ENCODE measurements at regions not wholly inside any gene's neighbourhood (a gene's known extent, or its start where the extent isn't known, plus 50 kb on each side); places are given as distances from the start of the nearest gene placed in this dataset.

DNA sequence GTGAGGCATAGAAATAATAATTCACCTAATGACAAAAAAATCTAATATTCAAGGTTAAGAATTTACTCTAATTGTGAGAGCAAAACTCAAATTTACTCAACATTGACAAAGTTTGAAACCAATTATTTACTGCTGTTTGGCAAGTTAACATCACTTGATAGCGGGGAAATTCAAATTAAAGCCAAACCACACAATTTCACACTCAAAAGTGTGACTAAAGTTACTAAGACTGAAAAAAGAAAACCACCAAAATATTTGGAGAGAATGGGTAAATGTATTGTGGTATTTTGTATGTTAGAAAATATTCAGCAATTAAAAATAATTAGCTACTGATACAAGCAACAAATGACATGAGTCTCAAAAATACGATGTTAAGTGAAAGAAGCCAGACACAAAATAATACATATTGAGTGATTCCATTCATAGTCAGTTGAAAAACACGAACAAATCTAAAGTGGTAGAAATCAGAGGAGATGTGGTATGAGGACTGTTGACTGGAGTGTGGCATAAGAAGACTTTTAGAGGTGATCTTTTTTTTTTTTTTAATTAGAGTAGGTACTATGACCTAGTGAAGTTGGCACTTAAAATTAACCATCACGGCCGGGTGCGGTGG lies 541.4 kb upstream of the ATXN8OS start:
- Histone ChIP-seq H3K27me3 (ENCODE audit: low read length) (no peaks in the 10 kb centered on the region), H3K4me2 (ENCODE audit: low read depth, low read length, poor library complexity, severe bottlenecking) (no peak overlapping the region), H3K79me2 (ENCODE audit: insufficient read depth, low read length) (no peaks in the 10 kb centered on the region), H3K36me3 (ENCODE audit: low read length) (no peaks in the 10 kb centered on the region), H3K4me3 (ENCODE audit: insufficient read depth, low read length, poor library complexity, severe bottlenecking) (no peak overlapping the region), H3K27ac (ENCODE audit: low read depth, low read length) (no peak overlapping the region), H2AFZ (ENCODE audit: low read depth, low read length, severe bottlenecking) (no peak overlapping the region), H4K20me1 (ENCODE audit: low read depth, low read length) (no peaks in the 10 kb centered on the region), H3K9ac (ENCODE audit: low read length) (no peak overlapping the region), H3F3A (ENCODE audit: insufficient read depth) (no peaks in the 10 kb centered on the region), H3K9me2 (replicated peaks; ENCODE audit: insufficient read depth, low read length) (no peaks in the 10 kb centered on the region), H3K9me3 (ENCODE audit: insufficient read depth, low read length) (no peaks in the 10 kb centered on the region)
- TF ChIP-seq, protein P1, sequence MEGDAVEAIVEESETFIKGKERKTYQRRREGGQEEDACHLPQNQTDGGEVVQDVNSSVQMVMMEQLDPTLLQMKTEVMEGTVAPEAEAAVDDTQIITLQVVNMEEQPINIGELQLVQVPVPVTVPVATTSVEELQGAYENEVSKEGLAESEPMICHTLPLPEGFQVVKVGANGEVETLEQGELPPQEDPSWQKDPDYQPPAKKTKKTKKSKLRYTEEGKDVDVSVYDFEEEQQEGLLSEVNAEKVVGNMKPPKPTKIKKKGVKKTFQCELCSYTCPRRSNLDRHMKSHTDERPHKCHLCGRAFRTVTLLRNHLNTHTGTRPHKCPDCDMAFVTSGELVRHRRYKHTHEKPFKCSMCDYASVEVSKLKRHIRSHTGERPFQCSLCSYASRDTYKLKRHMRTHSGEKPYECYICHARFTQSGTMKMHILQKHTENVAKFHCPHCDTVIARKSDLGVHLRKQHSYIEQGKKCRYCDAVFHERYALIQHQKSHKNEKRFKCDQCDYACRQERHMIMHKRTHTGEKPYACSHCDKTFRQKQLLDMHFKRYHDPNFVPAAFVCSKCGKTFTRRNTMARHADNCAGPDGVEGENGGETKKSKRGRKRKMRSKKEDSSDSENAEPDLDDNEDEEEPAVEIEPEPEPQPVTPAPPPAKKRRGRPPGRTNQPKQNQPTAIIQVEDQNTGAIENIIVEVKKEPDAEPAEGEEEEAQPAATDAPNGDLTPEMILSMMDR (IDR thresholded peaks at IDR 0.05; ENCODE audit: insufficient read depth, low read length, poor library complexity, severe bottlenecking): no peak
- TF ChIP-seq EZH2phosphoT487 (conservative IDR thresholded peaks at IDR 0.05; ENCODE audit: low read length): no peak

DNA sequence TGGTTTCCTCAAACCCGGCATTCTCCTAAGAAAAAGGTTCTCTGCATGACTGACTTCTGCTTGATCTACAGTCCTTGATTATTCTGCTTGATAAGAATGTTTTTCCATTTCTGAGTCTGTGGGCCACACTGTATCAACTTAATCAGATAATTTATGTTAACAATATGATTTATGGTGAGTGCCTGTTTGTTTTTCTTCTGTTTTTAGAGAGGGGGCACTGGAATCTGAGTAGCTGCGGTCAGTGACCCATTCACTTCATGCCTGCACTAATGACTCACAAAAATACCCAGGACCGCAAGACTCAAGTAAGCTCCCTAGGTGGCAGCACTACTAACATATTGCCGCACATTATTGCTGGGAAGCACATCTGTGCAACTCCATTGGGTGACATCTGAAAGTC lies 542.3 kb upstream of the ATXN8OS start:
- Histone ChIP-seq H3K27me3 (ENCODE audit: low read length) (no peaks in the 10 kb centered on the region), H3K27ac (ENCODE audit: low read depth, low read length) (no peak overlapping the region), H4K20me1 (ENCODE audit: low read depth, low read length) (no peaks in the 10 kb centered on the region), H3F3A (ENCODE audit: insufficient read depth) (no peaks in the 10 kb centered on the region), H2AFZ (ENCODE audit: low read depth, low read length, severe bottlenecking) (no peak overlapping the region), H3K36me3 (ENCODE audit: low read length) (no peaks in the 10 kb centered on the region), H3K9me3 (ENCODE audit: insufficient read depth, low read length) (no peaks in the 10 kb centered on the region), H3K9ac (ENCODE audit: low read length) (no peak overlapping the region), H3K79me2 (ENCODE audit: insufficient read depth, low read length) (no peaks in the 10 kb centered on the region), H3K4me3 (ENCODE audit: insufficient read depth, low read length, poor library complexity, severe bottlenecking) (no peak overlapping the region), H3K4me2 (ENCODE audit: low read depth, low read length, poor library complexity, severe bottlenecking) (no peak overlapping the region), H3K9me2 (replicated peaks; ENCODE audit: insufficient read depth, low read length) (no peaks in the 10 kb centered on the region)
- TF ChIP-seq EZH2phosphoT487 (conservative IDR thresholded peaks at IDR 0.05; ENCODE audit: low read length): no peak
- TF ChIP-seq, protein P1 (IDR thresholded peaks at IDR 0.05; ENCODE audit: insufficient read depth, low read length, poor library complexity, severe bottlenecking): peak; percentile 34

DNA sequence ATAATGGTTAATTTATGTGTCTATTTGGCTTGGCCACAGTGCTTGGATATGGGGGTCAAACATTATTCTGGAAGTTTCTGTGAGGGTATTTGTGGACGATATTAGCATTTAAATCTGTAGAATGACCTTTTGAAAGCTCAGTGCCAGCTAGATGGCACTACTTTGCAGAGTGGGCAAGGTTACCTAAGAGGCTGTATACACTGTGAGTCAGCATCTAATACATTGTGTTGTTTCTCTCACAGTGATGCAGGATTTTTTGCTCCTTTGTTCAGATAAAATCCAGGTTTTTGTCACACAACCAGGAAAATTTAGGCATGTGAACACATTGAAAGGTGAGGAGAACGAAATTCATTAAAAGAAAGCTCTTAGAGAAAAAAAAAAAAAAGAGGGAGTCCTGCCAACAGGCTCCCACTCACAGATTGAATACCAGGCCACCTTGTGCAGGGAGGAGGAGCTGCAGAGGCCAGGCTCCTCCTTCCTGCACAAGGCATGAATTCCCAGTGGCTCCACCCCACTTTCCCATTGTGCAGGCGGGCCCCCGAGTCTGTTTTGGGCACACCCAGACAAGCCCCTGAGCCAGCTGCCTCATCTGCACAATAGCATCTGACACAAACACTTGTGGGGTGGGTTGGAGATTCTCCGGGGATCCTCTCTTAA lies 551.0 kb upstream of the ATXN8OS start:
- Histone ChIP-seq H3K4me3 (ENCODE audit: insufficient read depth, low read length, poor library complexity, severe bottlenecking) (no peak overlapping the region), H2AFZ (ENCODE audit: low read depth, low read length, severe bottlenecking) (peak overlapping the region; percentile 73), H3K27me3 (ENCODE audit: low read length) (no peaks in the 10 kb centered on the region), H3K9ac (ENCODE audit: low read length) (no peak overlapping the region), H3K9me2 (replicated peaks; ENCODE audit: insufficient read depth, low read length) (no peaks in the 10 kb centered on the region), H3K9me3 (ENCODE audit: insufficient read depth, low read length) (no peaks in the 10 kb centered on the region), H3K27ac (ENCODE audit: low read depth, low read length) (no peak overlapping the region), H3K4me2 (ENCODE audit: low read depth, low read length, poor library complexity, severe bottlenecking) (no peak overlapping the region), H3K79me2 (ENCODE audit: insufficient read depth, low read length) (no peaks in the 10 kb centered on the region), H3F3A (ENCODE audit: insufficient read depth) (no peaks in the 10 kb centered on the region), H3K36me3 (ENCODE audit: low read length) (no peaks in the 10 kb centered on the region), H4K20me1 (ENCODE audit: low read depth, low read length) (no peaks in the 10 kb centered on the region)
- TF ChIP-seq, protein P1 (IDR thresholded peaks at IDR 0.05; ENCODE audit: insufficient read depth, low read length, poor library complexity, severe bottlenecking): no peak
- no peak for TF ChIP-seq EZH2phosphoT487 (conservative IDR thresholded peaks at IDR 0.05; ENCODE audit: low read length)
